ENCODE measurements at regions not wholly inside any gene's neighbourhood (a gene's known extent, or its start where the extent isn't known, plus 50 kb on each side); places are given as distances from the start of the nearest gene placed in this dataset.

GRCh38 chr16:17850581-17851250 is 380.0 kb upstream of the XYLT1 start (continued):
- TF ChIP-seq NFE2 (CRISPR knock-in tag; IDR thresholded peaks at IDR 0.05) (no peak), RAD21 (CRISPR knock-in tag; IDR thresholded peaks at IDR 0.05) (no peak), GATAD2A (CRISPR knock-in tag; IDR thresholded peaks at IDR 0.05) (no peak), ZNF33A (CRISPR knock-in tag; IDR thresholded peaks at IDR 0.05; ENCODE audit: borderline replicate concordance) (no peak)
- TF ChIP-seq, protein P1, sequence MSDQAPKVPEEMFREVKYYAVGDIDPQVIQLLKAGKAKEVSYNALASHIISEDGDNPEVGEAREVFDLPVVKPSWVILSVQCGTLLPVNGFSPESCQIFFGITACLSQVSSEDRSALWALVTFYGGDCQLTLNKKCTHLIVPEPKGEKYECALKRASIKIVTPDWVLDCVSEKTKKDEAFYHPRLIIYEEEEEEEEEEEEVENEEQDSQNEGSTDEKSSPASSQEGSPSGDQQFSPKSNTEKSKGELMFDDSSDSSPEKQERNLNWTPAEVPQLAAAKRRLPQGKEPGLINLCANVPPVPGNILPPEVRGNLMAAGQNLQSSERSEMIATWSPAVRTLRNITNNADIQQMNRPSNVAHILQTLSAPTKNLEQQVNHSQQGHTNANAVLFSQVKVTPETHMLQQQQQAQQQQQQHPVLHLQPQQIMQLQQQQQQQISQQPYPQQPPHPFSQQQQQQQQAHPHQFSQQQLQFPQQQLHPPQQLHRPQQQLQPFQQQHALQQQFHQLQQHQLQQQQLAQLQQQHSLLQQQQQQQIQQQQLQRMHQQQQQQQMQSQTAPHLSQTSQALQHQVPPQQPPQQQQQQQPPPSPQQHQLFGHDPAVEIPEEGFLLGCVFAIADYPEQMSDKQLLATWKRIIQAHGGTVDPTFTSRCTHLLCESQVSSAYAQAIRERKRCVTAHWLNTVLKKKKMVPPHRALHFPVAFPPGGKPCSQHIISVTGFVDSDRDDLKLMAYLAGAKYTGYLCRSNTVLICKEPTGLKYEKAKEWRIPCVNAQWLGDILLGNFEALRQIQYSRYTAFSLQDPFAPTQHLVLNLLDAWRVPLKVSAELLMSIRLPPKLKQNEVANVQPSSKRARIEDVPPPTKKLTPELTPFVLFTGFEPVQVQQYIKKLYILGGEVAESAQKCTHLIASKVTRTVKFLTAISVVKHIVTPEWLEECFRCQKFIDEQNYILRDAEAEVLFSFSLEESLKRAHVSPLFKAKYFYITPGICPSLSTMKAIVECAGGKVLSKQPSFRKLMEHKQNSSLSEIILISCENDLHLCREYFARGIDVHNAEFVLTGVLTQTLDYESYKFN (CRISPR knock-in tag; conservative IDR thresholded peaks at IDR 0.05), result no peak

- 8% methylated on average over 6 of the region's 6 CpGs for WGBS (ENCODE audit: low lambda C conversion rate)
- no peak overlapping the region for H3K4me2 ChIP-seq (ENCODE audit: low read depth, low read length)
- H3K4me3 ChIP-seq (replicated peaks in 1 of 3; ENCODE audit: insufficient read depth in 1 of 3, low read depth in 2 of 3, low read length in 3 of 3), result no peak overlapping the region
- H3K27ac ChIP-seq (ENCODE audit: extremely low read length, insufficient read depth, low read length), result no peak overlapping the region
- no peaks in the 10 kb centered on the region for H4K20me1 ChIP-seq (ENCODE audit: insufficient read depth, low read length)
- no TSS peak for BruUV-seq (replicated peaks)
- ChIA-PET POLR2A (no interaction called here), CTCF (ENCODE audit: low intra/inter-chr PET ratio, low total read pairs) (no interaction called here)
- H3K4me1 ChIP-seq (ENCODE audit: insufficient read depth, low read length), result no peaks in the 10 kb centered on the region
- peaks cover 0 to 18% of the 10 kb centered on the region in 2 experiments; a peak in 1 of 5 replicates for H3K27me3 ChIP-seq (ENCODE audit: control insufficient read depth in 1 of 2, insufficient read depth in 2 of 2, low read length in 2 of 2)
- H3K9me3 ChIP-seq (ENCODE audit: low read length), result no peaks in the 10 kb centered on the region
- peak; percentile 73 for ATAC-seq
- H3K36me3 ChIP-seq (replicated peaks in 1 of 2; ENCODE audit: control insufficient read depth in 1 of 2, insufficient read depth in 2 of 2, low read length in 2 of 2), result no peaks in the 10 kb centered on the region
- no peak for DNase-seq (ENCODE audit: low spot score)
- no peaks in the 10 kb centered on the region for H3K79me2 ChIP-seq (ENCODE audit: insufficient read depth, low read length)
- FAIRE-seq, result no peak
- intact Hi-C loops (cut with micrococcal nuclease; ENCODE audit: unreplicated experiment), result no loop called here
- H3K9ac ChIP-seq (ENCODE audit: insufficient read depth, low read depth, low read length), result no peak overlapping the region
- in situ Hi-C loops (cut with HindIII; ENCODE audit: extremely low pct_ligation_motif_present, low pct_unique_long_range_greater_than_20kb), result no loop called here
- H2AFZ ChIP-seq (ENCODE audit: low read length), result no peak overlapping the region
- TF ChIP-seq ETV5 (CRISPR knock-in tag; IDR thresholded peaks at IDR 0.05; ENCODE audit: borderline replicate concordance) (no peak), NR1H2 (CRISPR knock-in tag; IDR thresholded peaks at IDR 0.05; ENCODE audit: borderline replicate concordance, low read depth) (no peak), NFYC (CRISPR knock-in tag; IDR thresholded peaks at IDR 0.05) (no peak), RARA (CRISPR knock-in tag; IDR thresholded peaks at IDR 0.05) (no peak), ARID5B (CRISPR knock-in tag; IDR thresholded peaks at IDR 0.05) (0 out of 2 replicates have a peak, but pooled peaks have one; percentile 7), BRD4 (CRISPR knock-in tag; IDR thresholded peaks at IDR 0.05) (no peak)
- TF ChIP-seq, protein P2, sequence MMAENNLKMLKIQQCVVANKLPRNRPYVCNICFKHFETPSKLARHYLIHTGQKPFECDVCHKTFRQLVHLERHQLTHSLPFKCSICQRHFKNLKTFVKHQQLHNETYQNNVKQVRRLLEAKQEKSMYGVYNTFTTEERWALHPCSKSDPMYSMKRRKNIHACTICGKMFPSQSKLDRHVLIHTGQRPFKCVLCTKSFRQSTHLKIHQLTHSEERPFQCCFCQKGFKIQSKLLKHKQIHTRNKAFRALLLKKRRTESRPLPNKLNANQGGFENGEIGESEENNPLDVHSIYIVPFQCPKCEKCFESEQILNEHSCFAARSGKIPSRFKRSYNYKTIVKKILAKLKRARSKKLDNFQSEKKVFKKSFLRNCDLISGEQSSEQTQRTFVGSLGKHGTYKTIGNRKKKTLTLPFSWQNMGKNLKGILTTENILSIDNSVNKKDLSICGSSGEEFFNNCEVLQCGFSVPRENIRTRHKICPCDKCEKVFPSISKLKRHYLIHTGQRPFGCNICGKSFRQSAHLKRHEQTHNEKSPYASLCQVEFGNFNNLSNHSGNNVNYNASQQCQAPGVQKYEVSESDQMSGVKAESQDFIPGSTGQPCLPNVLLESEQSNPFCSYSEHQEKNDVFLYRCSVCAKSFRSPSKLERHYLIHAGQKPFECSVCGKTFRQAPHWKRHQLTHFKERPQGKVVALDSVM (CRISPR knock-in tag; IDR thresholded peaks at IDR 0.05), result peak; percentile 93
These were observed 376.6 kb upstream of the XYLT1 start for GRCh38 chr16:17847234-17847795.

Measured in HepG2 (cell line).